C4-2B (cell line): ENCODE measurements at regions not wholly inside any gene's neighbourhood (a gene's known extent, or its start where the extent isn't known, plus 50 kb on each side); places are given as distances from the start of the nearest gene placed in this dataset.

Experiments used
- ZFX ChIP-seq: fragments of 450-650 bp; IDR thresholded peaks from 2 replicates; pipeline ENCODE4 v1.6.1; 2017
- TF ChIP-seq, protein P1 (sequence below): fragments of 450-650 bp; conservative IDR thresholded peaks from 2 replicates; pipeline ENCODE4 v1.5.1; 2017; ENCODE audit warnings: mild to moderate bottlenecking

- TF ChIP-seq, protein P1, sequence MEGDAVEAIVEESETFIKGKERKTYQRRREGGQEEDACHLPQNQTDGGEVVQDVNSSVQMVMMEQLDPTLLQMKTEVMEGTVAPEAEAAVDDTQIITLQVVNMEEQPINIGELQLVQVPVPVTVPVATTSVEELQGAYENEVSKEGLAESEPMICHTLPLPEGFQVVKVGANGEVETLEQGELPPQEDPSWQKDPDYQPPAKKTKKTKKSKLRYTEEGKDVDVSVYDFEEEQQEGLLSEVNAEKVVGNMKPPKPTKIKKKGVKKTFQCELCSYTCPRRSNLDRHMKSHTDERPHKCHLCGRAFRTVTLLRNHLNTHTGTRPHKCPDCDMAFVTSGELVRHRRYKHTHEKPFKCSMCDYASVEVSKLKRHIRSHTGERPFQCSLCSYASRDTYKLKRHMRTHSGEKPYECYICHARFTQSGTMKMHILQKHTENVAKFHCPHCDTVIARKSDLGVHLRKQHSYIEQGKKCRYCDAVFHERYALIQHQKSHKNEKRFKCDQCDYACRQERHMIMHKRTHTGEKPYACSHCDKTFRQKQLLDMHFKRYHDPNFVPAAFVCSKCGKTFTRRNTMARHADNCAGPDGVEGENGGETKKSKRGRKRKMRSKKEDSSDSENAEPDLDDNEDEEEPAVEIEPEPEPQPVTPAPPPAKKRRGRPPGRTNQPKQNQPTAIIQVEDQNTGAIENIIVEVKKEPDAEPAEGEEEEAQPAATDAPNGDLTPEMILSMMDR, result no peak
- TF ChIP-seq ZFX, result no peak
These were observed 162.3 kb upstream of the ZEB2 start for GRCh38 chr2:144682248-144682647.
